Activated gamma-delta T cell (primary cell): ENCODE measurements at regions not wholly inside any gene's neighbourhood (a gene's known extent, or its start where the extent isn't known, plus 50 kb on each side); places are given as distances from the start of the nearest gene placed in this dataset.

Experiments
- DNase-seq: peaks from one replicate; lab custom pipeline; 2025; lab: John Stamatoyannopoulos, UW

GRCh38 chr9:24488896-24489295 lies 56.8 kb downstream of the IZUMO3 start:
- no peak for DNase-seq

- no peak for DNase-seq
These were observed 57.8 kb downstream of the IZUMO3 start for GRCh38 chr9:24487946-24488345.

- no peak for DNase-seq
These were observed 58.3 kb downstream of the IZUMO3 start for GRCh38 chr9:24487250-24487861.

- no peak for DNase-seq
These were observed 66.2 kb downstream of the IZUMO3 start for GRCh38 chr9:24479361-24480059.

- no peak for DNase-seq
These were observed 81.3 kb downstream of the IZUMO3 start for GRCh38 chr9:24464319-24464951.

GRCh38 chr9:24462951-24463350 lies 82.7 kb downstream of the IZUMO3 start:
- DNase-seq, result no peak

- DNase-seq, result no peak
These were observed 84.9 kb downstream of the IZUMO3 start for GRCh38 chr9:24460781-24461180.

- DNase-seq, result no peak
These were observed 85.7 kb downstream of the IZUMO3 start for GRCh38 chr9:24459953-24460352.

GRCh38 chr9:24451346-24451745 lies 94.4 kb downstream of the IZUMO3 start:
- DNase-seq, result no peak

GRCh38 chr9:24449976-24450375 lies 95.7 kb downstream of the IZUMO3 start:
- no peak for DNase-seq

- no peak for DNase-seq
These were observed 106.2 kb downstream of the IZUMO3 start for GRCh38 chr9:24439456-24439855.

GRCh38 chr9:24438876-24439275 lies 106.8 kb downstream of the IZUMO3 start:
- DNase-seq, result no peak

GRCh38 chr9:24436761-24437160 lies 108.9 kb downstream of the IZUMO3 start:
- DNase-seq, result no peak

- DNase-seq, result no peak
These were observed 111.5 kb downstream of the IZUMO3 start for GRCh38 chr9:24434183-24434582.

GRCh38 chr9:24416136-24416535 lies 129.6 kb downstream of the IZUMO3 start:
- DNase-seq, result no peak

GRCh38 chr9:24413651-24414050 lies 132.0 kb downstream of the IZUMO3 start:
- DNase-seq, result no peak

- no peak for DNase-seq
These were observed 147.2 kb downstream of the IZUMO3 start for GRCh38 chr9:24398466-24398865.

- no peak for DNase-seq
These were observed 154.6 kb downstream of the IZUMO3 start for GRCh38 chr9:24391095-24391494.

GRCh38 chr9:24385077-24385476 lies 160.6 kb downstream of the IZUMO3 start:
- DNase-seq, result no peak

- DNase-seq, result no peak
These were observed 163.1 kb downstream of the IZUMO3 start for GRCh38 chr9:24382566-24382965.

GRCh38 chr9:24381205-24381604 lies 164.5 kb downstream of the IZUMO3 start:
- DNase-seq, result no peak

- no peak for DNase-seq
These were observed 186.7 kb downstream of the IZUMO3 start for GRCh38 chr9:24359046-24359445.

- no peak for DNase-seq
These were observed 193.7 kb downstream of the IZUMO3 start for GRCh38 chr9:24351973-24352372.
